ENCODE measurements at regions not wholly inside any gene's neighbourhood (a gene's known extent, or its start where the extent isn't known, plus 50 kb on each side); places are given as distances from the start of the nearest gene placed in this dataset.

GRCh38 chr5:92566113-92566786 is 1014.8 kb downstream of the NR2F1-AS1 start:
- H3K27me3 ChIP-seq (ENCODE audit: control insufficient read depth, insufficient read depth, low read length) = no peaks in the 10 kb centered on the region
- DNase-seq = no peak
- H3K4me3 ChIP-seq (ENCODE audit: insufficient read depth, low read depth, low read length) = no peak overlapping the region
- H3K36me3 ChIP-seq (replicated peaks; ENCODE audit: control insufficient read depth, insufficient read depth, low read length) = no peaks in the 10 kb centered on the region

GRCh38 chr5:92565673-92566072 is 1015.3 kb downstream of the NR2F1-AS1 start:
- Histone ChIP-seq H3K27me3 (ENCODE audit: control insufficient read depth, insufficient read depth, low read length) (no peaks in the 10 kb centered on the region), H3K36me3 (replicated peaks; ENCODE audit: control insufficient read depth, insufficient read depth, low read length) (no peaks in the 10 kb centered on the region), H3K4me3 (ENCODE audit: insufficient read depth, low read depth, low read length) (no peak overlapping the region)
- DNase-seq = no peak

- no peak for DNase-seq
- Histone ChIP-seq H3K36me3 (replicated peaks; ENCODE audit: control insufficient read depth, insufficient read depth, low read length) (no peaks in the 10 kb centered on the region), H3K4me3 (ENCODE audit: insufficient read depth, low read depth, low read length) (no peak overlapping the region), H3K27me3 (ENCODE audit: control insufficient read depth, insufficient read depth, low read length) (no peaks in the 10 kb centered on the region)
Measured at GRCh38 chr5:92562065-92562464, 1019.0 kb downstream of the NR2F1-AS1 start.

- no peak overlapping the region for H3K4me3 ChIP-seq (ENCODE audit: insufficient read depth, low read depth, low read length)
- no peaks in the 10 kb centered on the region for H3K27me3 ChIP-seq (ENCODE audit: control insufficient read depth, insufficient read depth, low read length)
- no peak for DNase-seq
- no peaks in the 10 kb centered on the region for H3K36me3 ChIP-seq (replicated peaks; ENCODE audit: control insufficient read depth, insufficient read depth, low read length)
Measured at GRCh38 chr5:92561411-92561959, 1019.5 kb downstream of the NR2F1-AS1 start.

- Histone ChIP-seq H3K27me3 (ENCODE audit: control insufficient read depth, insufficient read depth, low read length) (no peaks in the 10 kb centered on the region), H3K4me3 (ENCODE audit: insufficient read depth, low read depth, low read length) (no peak overlapping the region), H3K36me3 (replicated peaks; ENCODE audit: control insufficient read depth, insufficient read depth, low read length) (no peaks in the 10 kb centered on the region)
- no peak for DNase-seq
Measured at GRCh38 chr5:92560698-92561401, 1020.2 kb downstream of the NR2F1-AS1 start.

- DNase-seq = no peak
- no peak overlapping the region for H3K4me3 ChIP-seq (ENCODE audit: insufficient read depth, low read depth, low read length)
- H3K36me3 ChIP-seq (replicated peaks; ENCODE audit: control insufficient read depth, insufficient read depth, low read length) = no peaks in the 10 kb centered on the region
- H3K27me3 ChIP-seq (ENCODE audit: control insufficient read depth, insufficient read depth, low read length) = no peaks in the 10 kb centered on the region
Measured at GRCh38 chr5:92559781-92560180, 1021.2 kb downstream of the NR2F1-AS1 start.

GRCh38 chr5:92559331-92559730 is 1021.7 kb downstream of the NR2F1-AS1 start:
- DNase-seq = no peak
- H3K27me3 ChIP-seq (ENCODE audit: control insufficient read depth, insufficient read depth, low read length) = no peaks in the 10 kb centered on the region

GRCh38 chr5:92556747-92557146 is 1024.3 kb downstream of the NR2F1-AS1 start:
- Histone ChIP-seq H3K36me3 (replicated peaks; ENCODE audit: control insufficient read depth, insufficient read depth, low read length) (no peaks in the 10 kb centered on the region), H3K27me3 (ENCODE audit: control insufficient read depth, insufficient read depth, low read length) (no peaks in the 10 kb centered on the region), H3K4me3 (ENCODE audit: insufficient read depth, low read depth, low read length) (no peak overlapping the region)
- DNase-seq = no peak

More at GRCh38 chr5:92559331-92559730, 1021.7 kb downstream of the NR2F1-AS1 start:
- Histone ChIP-seq H3K36me3 (replicated peaks; ENCODE audit: control insufficient read depth, insufficient read depth, low read length) (no peaks in the 10 kb centered on the region), H3K4me3 (ENCODE audit: insufficient read depth, low read depth, low read length) (no peak overlapping the region)

GRCh38 chr5:92554447-92555085 is 1026.5 kb downstream of the NR2F1-AS1 start:
- Histone ChIP-seq H3K27me3 (ENCODE audit: control insufficient read depth, insufficient read depth, low read length) (no peaks in the 10 kb centered on the region), H3K4me3 (ENCODE audit: insufficient read depth, low read depth, low read length) (no peak overlapping the region), H3K36me3 (replicated peaks; ENCODE audit: control insufficient read depth, insufficient read depth, low read length) (no peaks in the 10 kb centered on the region)
- DNase-seq = no peak

GRCh38 chr5:92553326-92553725 is 1027.7 kb downstream of the NR2F1-AS1 start:
- Histone ChIP-seq H3K27me3 (ENCODE audit: control insufficient read depth, insufficient read depth, low read length) (no peaks in the 10 kb centered on the region), H3K36me3 (replicated peaks; ENCODE audit: control insufficient read depth, insufficient read depth, low read length) (no peaks in the 10 kb centered on the region), H3K4me3 (ENCODE audit: insufficient read depth, low read depth, low read length) (no peak overlapping the region)
- no peak for DNase-seq

GRCh38 chr5:92552206-92553160 is 1028.5 kb downstream of the NR2F1-AS1 start:
- Histone ChIP-seq H3K27me3 (ENCODE audit: control insufficient read depth, insufficient read depth, low read length) (no peaks in the 10 kb centered on the region), H3K36me3 (replicated peaks; ENCODE audit: control insufficient read depth, insufficient read depth, low read length) (no peaks in the 10 kb centered on the region), H3K4me3 (ENCODE audit: insufficient read depth, low read depth, low read length) (no peak overlapping the region)
- DNase-seq = no peak

GRCh38 chr5:92548346-92548745 is 1032.7 kb downstream of the NR2F1-AS1 start:
- Histone ChIP-seq H3K4me3 (ENCODE audit: insufficient read depth, low read depth, low read length) (no peak overlapping the region), H3K36me3 (replicated peaks; ENCODE audit: control insufficient read depth, insufficient read depth, low read length) (no peaks in the 10 kb centered on the region), H3K27me3 (ENCODE audit: control insufficient read depth, insufficient read depth, low read length) (no peaks in the 10 kb centered on the region)
- no peak for DNase-seq

- no peak for DNase-seq
- Histone ChIP-seq H3K36me3 (replicated peaks; ENCODE audit: control insufficient read depth, insufficient read depth, low read length) (no peaks in the 10 kb centered on the region), H3K4me3 (ENCODE audit: insufficient read depth, low read depth, low read length) (no peak overlapping the region), H3K27me3 (ENCODE audit: control insufficient read depth, insufficient read depth, low read length) (no peaks in the 10 kb centered on the region)
Measured at GRCh38 chr5:92544596-92544995, 1036.4 kb downstream of the NR2F1-AS1 start.

- H3K36me3 ChIP-seq (replicated peaks; ENCODE audit: control insufficient read depth, insufficient read depth, low read length) = no peaks in the 10 kb centered on the region
- no peaks in the 10 kb centered on the region for H3K27me3 ChIP-seq (ENCODE audit: control insufficient read depth, insufficient read depth, low read length)
- no peak for DNase-seq
- H3K4me3 ChIP-seq (ENCODE audit: insufficient read depth, low read depth, low read length) = no peak overlapping the region
Measured at GRCh38 chr5:92544036-92544435, 1037.0 kb downstream of the NR2F1-AS1 start.
